ENCODE measurements at regions not wholly inside any gene's neighbourhood (a gene's known extent, or its start where the extent isn't known, plus 50 kb on each side); places are given as distances from the start of the nearest gene placed in this dataset.

- TF ChIP-seq SP1 (IDR thresholded peaks at IDR 0.05) (no peak), FOXA1 (IDR thresholded peaks at IDR 0.05) (no peak), TAF1 (conservative IDR thresholded peaks at IDR 0.05) (no peak), HNF4G (IDR thresholded peaks at IDR 0.05) (no peak), RXRA (IDR thresholded peaks at IDR 0.05) (no peak), HNF4A (conservative IDR thresholded peaks at IDR 0.05) (no peak), YY1 (IDR thresholded peaks at IDR 0.05) (no peak), GABPA (IDR thresholded peaks at IDR 0.05 in 1 of 2, conservative IDR thresholded peaks at IDR 0.05 in 1 of 2) (no peak), REST (IDR thresholded peaks at IDR 0.05) (no peak), JUND (IDR thresholded peaks at IDR 0.05) (no peak)
- TF ChIP-seq, protein P1, sequence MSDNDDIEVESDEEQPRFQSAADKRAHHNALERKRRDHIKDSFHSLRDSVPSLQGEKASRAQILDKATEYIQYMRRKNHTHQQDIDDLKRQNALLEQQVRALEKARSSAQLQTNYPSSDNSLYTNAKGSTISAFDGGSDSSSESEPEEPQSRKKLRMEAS (IDR thresholded peaks at IDR 0.05): no peak
- 87% methylated on average over 4 of the region's 4 CpGs for WGBS
- Histone ChIP-seq H3K9ac (ENCODE audit: low read depth in 1 of 2, low read length in 2 of 2) (no peak overlapping the region), H3K27ac (ENCODE audit: low read depth in 1 of 2, low read length in 2 of 2) (no peak overlapping the region), H3K27me3 (ENCODE audit: control insufficient read depth in 4 of 4, insufficient read depth in 4 of 4, low read length in 3 of 4) (no peaks in the 10 kb centered on the region), H3K36me3 (ENCODE audit: control insufficient read depth in 4 of 4, insufficient read depth in 3 of 4, low read depth in 1 of 4, low read length in 3 of 4) (peaks cover 0 to 2% (median 0%) of the 10 kb centered on the region in 4 donors), H3K4me3 (ENCODE audit: low read depth in 1 of 3, low read length in 3 of 3) (no peak overlapping the region), H3K4me1 (ENCODE audit: control insufficient read depth in 4 of 4, insufficient read depth in 4 of 4, low read length in 3 of 4) (peaks cover 0 to 4% (median 1%) of the 10 kb centered on the region in 4 donors), H3K9me3 (ENCODE audit: control insufficient read depth in 4 of 4, low read length in 3 of 4) (peaks cover 4 to 7% (median 6%) of the 10 kb centered on the region in 4 donors)
- no peak for DNase-seq (ENCODE audit: low spot score)
Observed at GRCh38 chr12:30466093-30466585, 229.5 kb downstream of the IPO8 start.

DNA sequence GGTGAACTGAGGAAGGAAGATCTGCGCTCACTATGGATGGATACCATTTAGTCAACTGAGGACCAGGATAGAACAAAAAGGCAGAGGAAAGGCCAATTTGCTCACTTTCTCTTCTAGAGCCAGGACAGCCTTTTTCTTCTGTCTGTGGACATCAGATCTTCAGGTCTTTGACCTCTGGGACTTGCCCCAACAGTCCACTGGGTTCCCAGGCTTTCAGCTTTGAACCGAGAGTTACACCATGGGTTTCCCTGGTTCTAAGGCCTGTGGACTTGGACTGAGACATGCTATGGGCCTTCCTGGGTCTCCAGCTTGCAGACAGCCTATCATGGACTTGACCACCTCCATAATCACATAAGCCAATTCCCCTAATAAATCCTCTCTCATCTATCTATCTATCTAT is 232.0 kb downstream of the IPO8 start:
- Histone ChIP-seq H3K4me1 (ENCODE audit: control insufficient read depth in 4 of 4, insufficient read depth in 4 of 4, low read length in 3 of 4) (peaks cover 0 to 4% (median 1%) of the 10 kb centered on the region in 4 donors), H3K9ac (ENCODE audit: low read depth in 1 of 2, low read length in 2 of 2) (no peak overlapping the region), H3K36me3 (ENCODE audit: control insufficient read depth in 4 of 4, insufficient read depth in 3 of 4, low read depth in 1 of 4, low read length in 3 of 4) (no peaks in the 10 kb centered on the region), H3K27ac (ENCODE audit: low read depth in 1 of 2, low read length in 2 of 2) (no peak overlapping the region), H3K9me3 (ENCODE audit: control insufficient read depth in 4 of 4, low read length in 3 of 4) (no peaks in the 10 kb centered on the region), H3K4me3 (ENCODE audit: low read depth in 1 of 3, low read length in 3 of 3) (no peak overlapping the region), H3K27me3 (ENCODE audit: control insufficient read depth in 4 of 4, insufficient read depth in 4 of 4, low read length in 3 of 4) (no peaks in the 10 kb centered on the region)
- 74% methylated on average over 2 of the region's 2 CpGs for WGBS
- TF ChIP-seq HNF4A (conservative IDR thresholded peaks at IDR 0.05) (peak; percentile 60 to 97), RXRA (IDR thresholded peaks at IDR 0.05) (peak; percentile 75 to 95), JUND (IDR thresholded peaks at IDR 0.05) (peak in 1 of 2 donors; percentile 30), SP1 (IDR thresholded peaks at IDR 0.05) (peak; percentile 51), HNF4G (IDR thresholded peaks at IDR 0.05) (peak; percentile 88), YY1 (IDR thresholded peaks at IDR 0.05) (no peak), RAD21 (IDR thresholded peaks at IDR 0.05) (peak in 1 of 2 donors; percentile 64)
- TF ChIP-seq, protein P2, sequence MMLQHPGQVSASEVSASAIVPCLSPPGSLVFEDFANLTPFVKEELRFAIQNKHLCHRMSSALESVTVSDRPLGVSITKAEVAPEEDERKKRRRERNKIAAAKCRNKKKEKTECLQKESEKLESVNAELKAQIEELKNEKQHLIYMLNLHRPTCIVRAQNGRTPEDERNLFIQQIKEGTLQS (IDR thresholded peaks at IDR 0.05): no peak
- no peak for DNase-seq (ENCODE audit: low spot score)

DNA sequence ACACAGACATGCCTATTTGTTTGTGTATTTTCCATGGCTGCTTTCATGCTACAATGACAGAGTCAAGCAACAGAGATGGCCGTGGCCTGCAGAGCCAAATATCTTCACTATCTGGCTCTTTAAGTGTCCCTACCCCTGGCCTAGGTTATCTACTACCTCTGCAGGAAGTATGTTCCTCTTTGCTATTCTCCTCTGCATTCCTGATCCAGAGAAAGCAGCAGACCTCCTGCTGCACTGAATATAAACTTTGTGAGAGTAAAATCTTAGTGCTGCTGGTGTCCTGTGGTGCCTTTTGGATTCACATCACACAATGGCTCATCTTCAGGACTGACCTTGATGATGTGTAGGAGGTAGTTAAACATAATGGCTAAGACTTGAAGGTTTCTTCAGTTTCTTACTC is 233.4 kb downstream of the IPO8 start:
- H3K27ac ChIP-seq (ENCODE audit: low read depth in 1 of 2, low read length in 2 of 2): no peak overlapping the region
- no peaks in the 10 kb centered on the region for H3K36me3 ChIP-seq (ENCODE audit: control insufficient read depth in 4 of 4, insufficient read depth in 3 of 4, low read depth in 1 of 4, low read length in 3 of 4)
- no peaks in the 10 kb centered on the region for H3K9me3 ChIP-seq (ENCODE audit: control insufficient read depth in 4 of 4, low read length in 3 of 4)
- H3K9ac ChIP-seq (ENCODE audit: low read depth in 1 of 2, low read length in 2 of 2): no peak overlapping the region
- DNase-seq (ENCODE audit: low spot score): no peak
- H3K4me3 ChIP-seq (ENCODE audit: low read depth in 1 of 3, low read length in 3 of 3): no peak overlapping the region
- no peaks in the 10 kb centered on the region for H3K27me3 ChIP-seq (ENCODE audit: control insufficient read depth in 4 of 4, insufficient read depth in 4 of 4, low read length in 3 of 4)
- WGBS: 72% methylated on average over 1 of the region's 1 CpG
- H3K4me1 ChIP-seq (ENCODE audit: control insufficient read depth in 4 of 4, insufficient read depth in 4 of 4, low read length in 3 of 4): peaks cover 0 to 4% (median 1%) of the 10 kb centered on the region in 4 donors
- TF ChIP-seq SP1 (IDR thresholded peaks at IDR 0.05) (no peak), REST (IDR thresholded peaks at IDR 0.05) (no peak), RXRA (IDR thresholded peaks at IDR 0.05) (no peak), TAF1 (conservative IDR thresholded peaks at IDR 0.05) (no peak), YY1 (IDR thresholded peaks at IDR 0.05) (no peak), EGR1 (IDR thresholded peaks at IDR 0.05; ENCODE audit: low read depth in 2 of 2) (no peak), FOXA2 (IDR thresholded peaks at IDR 0.05) (no peak), FOXA1 (IDR thresholded peaks at IDR 0.05) (no peak), JUND (IDR thresholded peaks at IDR 0.05) (no peak)
- TF ChIP-seq, protein P3, sequence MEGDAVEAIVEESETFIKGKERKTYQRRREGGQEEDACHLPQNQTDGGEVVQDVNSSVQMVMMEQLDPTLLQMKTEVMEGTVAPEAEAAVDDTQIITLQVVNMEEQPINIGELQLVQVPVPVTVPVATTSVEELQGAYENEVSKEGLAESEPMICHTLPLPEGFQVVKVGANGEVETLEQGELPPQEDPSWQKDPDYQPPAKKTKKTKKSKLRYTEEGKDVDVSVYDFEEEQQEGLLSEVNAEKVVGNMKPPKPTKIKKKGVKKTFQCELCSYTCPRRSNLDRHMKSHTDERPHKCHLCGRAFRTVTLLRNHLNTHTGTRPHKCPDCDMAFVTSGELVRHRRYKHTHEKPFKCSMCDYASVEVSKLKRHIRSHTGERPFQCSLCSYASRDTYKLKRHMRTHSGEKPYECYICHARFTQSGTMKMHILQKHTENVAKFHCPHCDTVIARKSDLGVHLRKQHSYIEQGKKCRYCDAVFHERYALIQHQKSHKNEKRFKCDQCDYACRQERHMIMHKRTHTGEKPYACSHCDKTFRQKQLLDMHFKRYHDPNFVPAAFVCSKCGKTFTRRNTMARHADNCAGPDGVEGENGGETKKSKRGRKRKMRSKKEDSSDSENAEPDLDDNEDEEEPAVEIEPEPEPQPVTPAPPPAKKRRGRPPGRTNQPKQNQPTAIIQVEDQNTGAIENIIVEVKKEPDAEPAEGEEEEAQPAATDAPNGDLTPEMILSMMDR (IDR thresholded peaks at IDR 0.05; ENCODE audit: low read depth, low read length, missing input control): no peak
- TF ChIP-seq, protein P2 (IDR thresholded peaks at IDR 0.05): no peak
